Epithelial cell of esophagus (primary cell): ENCODE measurements at regions not wholly inside any gene's neighbourhood (a gene's known extent, or its start where the extent isn't known, plus 50 kb on each side); places are given as distances from the start of the nearest gene placed in this dataset.

Experiments
- DNase-seq: peaks from one replicate; pipeline ENCODE4 v3.0.0; 2010; ENCODE audit warnings: low read depth
- H3K4me3 ChIP-seq: 2 replicates; pipeline ENCODE4 v1.5.1; 2011; ENCODE audit warnings: mild to moderate bottlenecking, low read length, control low read depth
- TF ChIP-seq, protein P1 (sequence below): IDR thresholded peaks from 2 replicates; pipeline ENCODE4 v1.5.1; 2011; ENCODE audit warnings: low read depth, mild to moderate bottlenecking, low read length, control low read depth, inconsistent platforms; ENCODE audit not compliant: insufficient read depth; ENCODE audit errors: missing control alignments

GRCh38 chr4:14064984-14065383, 437.5 kb upstream of the BOD1L1 start:
- TF ChIP-seq, protein P1, sequence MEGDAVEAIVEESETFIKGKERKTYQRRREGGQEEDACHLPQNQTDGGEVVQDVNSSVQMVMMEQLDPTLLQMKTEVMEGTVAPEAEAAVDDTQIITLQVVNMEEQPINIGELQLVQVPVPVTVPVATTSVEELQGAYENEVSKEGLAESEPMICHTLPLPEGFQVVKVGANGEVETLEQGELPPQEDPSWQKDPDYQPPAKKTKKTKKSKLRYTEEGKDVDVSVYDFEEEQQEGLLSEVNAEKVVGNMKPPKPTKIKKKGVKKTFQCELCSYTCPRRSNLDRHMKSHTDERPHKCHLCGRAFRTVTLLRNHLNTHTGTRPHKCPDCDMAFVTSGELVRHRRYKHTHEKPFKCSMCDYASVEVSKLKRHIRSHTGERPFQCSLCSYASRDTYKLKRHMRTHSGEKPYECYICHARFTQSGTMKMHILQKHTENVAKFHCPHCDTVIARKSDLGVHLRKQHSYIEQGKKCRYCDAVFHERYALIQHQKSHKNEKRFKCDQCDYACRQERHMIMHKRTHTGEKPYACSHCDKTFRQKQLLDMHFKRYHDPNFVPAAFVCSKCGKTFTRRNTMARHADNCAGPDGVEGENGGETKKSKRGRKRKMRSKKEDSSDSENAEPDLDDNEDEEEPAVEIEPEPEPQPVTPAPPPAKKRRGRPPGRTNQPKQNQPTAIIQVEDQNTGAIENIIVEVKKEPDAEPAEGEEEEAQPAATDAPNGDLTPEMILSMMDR, result no peak
- no peak overlapping the region for H3K4me3 ChIP-seq
- DNase-seq, result no peak

- no peak overlapping the region for H3K4me3 ChIP-seq
- TF ChIP-seq, protein P1, result no peak
- DNase-seq, result no peak
Observed at GRCh38 chr4:14065406-14065805, 437.9 kb upstream of the BOD1L1 start.

- DNase-seq, result no peak
- TF ChIP-seq, protein P1, result no peak
- H3K4me3 ChIP-seq, result no peak overlapping the region
Observed at GRCh38 chr4:14066979-14067378, 439.5 kb upstream of the BOD1L1 start.

GRCh38 chr4:14069886-14070285, 442.4 kb upstream of the BOD1L1 start:
- DNase-seq, result no peak
- H3K4me3 ChIP-seq, result no peak overlapping the region
- TF ChIP-seq, protein P1, result no peak

GRCh38 chr4:14070289-14070880, 442.9 kb upstream of the BOD1L1 start:
- TF ChIP-seq, protein P1, result no peak
- no peak overlapping the region for H3K4me3 ChIP-seq
- DNase-seq, result no peak

DNA sequence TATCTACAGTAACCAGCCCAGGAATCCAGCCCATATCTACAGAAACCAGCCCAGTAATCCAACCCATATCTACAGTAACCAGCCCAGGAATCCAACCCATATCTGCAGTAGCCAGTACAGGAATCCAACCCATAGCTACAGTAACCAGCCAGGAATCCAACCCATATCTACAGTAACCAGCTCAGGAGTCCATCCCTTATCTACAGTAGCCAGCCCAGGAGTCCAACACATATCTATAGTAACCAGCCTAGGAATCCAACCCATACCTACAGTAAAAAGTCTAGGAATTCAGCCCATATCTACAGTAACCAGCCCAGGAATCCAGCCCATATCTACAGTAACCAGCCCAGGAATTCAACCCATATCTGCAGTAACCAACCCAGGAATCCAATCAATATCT, 445.0 kb upstream of the BOD1L1 start:
- DNase-seq, result no peak
- H3K4me3 ChIP-seq, result no peak overlapping the region
- TF ChIP-seq, protein P1, result no peak

DNA sequence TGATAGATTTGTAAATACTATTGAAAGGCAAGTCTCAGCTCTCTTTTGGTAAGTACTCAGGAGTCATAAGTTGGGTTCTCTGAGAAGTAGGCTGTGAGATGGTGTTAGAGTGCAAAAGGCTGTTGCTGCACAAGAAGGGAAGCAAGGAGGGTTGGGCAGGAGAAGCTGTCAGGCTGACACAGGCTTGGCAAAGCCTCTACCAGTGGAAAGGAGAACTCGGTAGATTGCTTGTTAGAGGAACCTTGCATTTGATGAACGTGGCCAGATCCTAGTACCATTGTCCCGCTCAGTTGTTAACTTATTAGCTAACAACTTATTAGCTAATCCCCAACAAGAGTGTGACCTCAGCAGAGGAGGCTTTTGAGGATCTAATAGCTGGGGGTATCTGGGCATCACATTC, 449.3 kb upstream of the BOD1L1 start:
- no peak for DNase-seq
- TF ChIP-seq, protein P1, result no peak
- H3K4me3 ChIP-seq, result no peak overlapping the region
